ENCODE measurements at regions not wholly inside any gene's neighbourhood (a gene's known extent, or its start where the extent isn't known, plus 50 kb on each side); places are given as distances from the start of the nearest gene placed in this dataset.
A peak's percentile ranks its signal among the peaks of the same experiment; 100 is the strongest.
"Not testable (repeated sequence)": the region's sequence is repeated elsewhere in the genome, so short reads cannot be mapped to it uniquely, and the experiment has no call there.

DNA sequence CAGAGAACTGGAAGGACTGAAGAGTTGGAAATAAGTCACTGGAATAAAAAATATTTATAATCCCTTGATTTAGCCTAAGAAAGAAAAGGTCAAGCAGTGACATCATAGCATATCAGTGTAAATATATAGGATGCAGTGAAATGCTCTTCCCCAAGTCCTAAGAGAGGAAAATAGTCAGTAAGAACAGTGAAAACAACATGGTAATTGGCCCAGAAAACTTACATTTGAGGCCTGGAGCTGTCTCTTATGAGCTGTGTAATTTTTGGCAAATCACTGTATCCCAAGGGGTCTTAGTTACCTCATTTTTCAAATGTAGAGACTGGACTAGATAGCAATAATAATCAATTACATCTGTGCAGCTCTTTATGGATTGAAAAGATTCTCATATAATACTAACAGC is 255.7 kb upstream of the AR start:
- DNase-seq = no peak

- no peak for DNase-seq
Observed at GRCh38 chrX:67289055-67289499, 254.7 kb upstream of the AR start.

DNA sequence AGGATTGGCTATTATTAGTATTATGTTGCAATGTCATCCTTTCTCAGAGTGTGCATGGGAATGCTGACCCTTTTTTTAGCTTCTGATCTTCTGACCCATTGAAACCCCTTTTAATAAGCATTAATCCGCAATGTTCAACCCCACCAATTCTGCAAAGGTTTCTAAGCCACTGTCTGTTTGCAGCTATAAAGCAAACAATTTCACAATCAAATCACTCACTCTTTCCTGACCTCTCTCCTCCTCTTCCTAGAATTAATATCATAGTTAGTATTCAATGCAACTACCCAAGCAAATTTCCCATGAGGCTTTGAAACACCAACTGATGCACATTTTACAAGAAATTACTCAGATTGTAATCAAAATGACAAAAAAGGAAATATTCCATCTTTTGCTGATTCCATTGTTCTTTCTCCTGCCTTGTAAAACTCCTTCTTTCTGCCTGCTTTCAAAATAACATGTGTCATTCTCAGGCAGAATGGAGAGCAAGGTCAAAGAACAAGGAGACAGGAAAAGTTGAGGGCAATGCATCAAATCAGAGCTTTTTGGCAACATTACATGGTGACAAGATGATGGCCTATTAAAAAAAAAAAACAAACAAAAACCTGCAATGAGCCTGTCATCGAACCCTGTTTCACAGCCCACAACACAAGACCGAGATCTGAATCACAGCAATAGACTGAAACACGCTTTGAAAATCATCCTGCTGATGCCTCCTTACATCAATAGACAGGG is 253.2 kb upstream of the AR start:
- DNase-seq = no peak

GRCh38 chrX:67295924-67296323 is 247.9 kb upstream of the AR start:
- no peak for DNase-seq

DNA sequence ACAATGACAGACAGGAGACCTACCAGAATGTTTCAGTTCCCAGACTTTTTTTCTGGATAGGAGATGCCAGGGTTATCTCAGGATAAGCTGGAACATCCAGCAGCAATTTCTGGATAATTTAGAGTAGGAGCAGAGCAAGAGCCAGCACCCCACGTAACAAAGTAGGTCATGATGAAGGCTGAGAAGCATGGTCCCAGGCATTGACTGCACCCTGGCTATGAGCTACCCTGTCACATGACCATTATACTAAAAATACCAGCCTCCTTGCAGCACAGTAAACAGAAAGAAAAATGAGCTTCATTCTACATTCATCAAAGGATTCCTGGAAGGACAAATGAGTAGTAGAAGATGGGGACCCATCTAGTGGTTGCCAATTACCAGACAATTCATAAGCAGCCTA is 247.4 kb upstream of the AR start:
- no peak for DNase-seq

DNA sequence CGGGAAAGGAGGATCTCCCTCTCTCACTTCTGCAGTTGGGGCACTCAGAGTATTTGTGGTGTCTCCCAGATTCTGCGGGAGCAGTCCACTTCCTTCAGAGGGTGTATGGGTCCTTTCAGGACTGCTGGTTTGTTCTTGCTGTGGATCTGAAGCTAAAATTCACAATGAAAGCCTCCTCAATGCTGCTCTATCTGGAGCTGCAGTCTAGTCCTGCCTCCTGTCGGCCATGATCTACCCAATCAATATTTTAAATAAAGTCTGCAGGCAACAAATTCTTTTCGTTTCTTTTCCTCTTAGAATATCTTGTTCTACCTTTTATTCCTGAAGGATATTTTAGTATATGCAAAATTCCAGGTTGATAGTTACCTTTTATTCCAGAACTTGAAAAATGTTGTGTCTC is 226.1 kb upstream of the AR start:
- DNase-seq = no peak

GRCh38 chrX:67328476-67328875 is 215.3 kb upstream of the AR start:
- DNase-seq = peak; percentile 58

DNA sequence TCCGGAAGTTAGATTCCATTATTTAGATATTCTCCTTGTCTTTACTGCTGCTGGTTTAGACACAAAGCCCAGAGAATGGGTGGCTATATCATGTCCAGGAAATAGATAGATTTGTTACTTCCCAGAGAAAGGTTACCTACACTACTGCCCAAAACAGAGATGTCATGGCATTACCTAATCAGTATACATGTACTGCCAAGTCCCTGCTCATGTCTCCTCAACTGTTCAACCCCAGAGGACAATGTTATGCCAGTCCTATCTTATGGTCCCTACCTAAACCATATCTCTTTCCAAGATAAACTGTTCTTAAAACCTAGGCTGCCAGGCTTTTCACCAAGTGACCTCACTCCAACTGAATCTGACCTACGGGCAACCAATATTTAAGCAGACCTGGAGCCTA is 209.5 kb upstream of the AR start:
- no peak for DNase-seq

DNA sequence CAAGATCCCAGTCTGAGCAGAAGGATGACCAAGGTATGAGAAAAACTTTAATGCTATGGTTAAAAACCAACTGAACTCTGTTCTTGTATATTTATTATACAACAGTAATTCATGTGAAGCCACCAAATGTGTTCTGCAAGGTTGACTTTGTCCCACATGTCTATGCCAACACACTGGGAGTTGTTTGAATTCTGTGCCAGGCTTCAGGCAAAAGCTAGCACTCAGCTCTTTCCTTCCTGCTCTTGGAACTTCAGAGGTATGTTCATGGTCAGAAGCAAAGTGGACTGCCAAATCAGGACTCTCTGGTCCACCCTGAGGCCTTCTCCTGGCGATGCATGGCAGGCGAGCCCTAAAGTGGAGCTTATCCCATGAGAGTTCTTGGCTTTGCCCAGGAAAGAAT is 205.6 kb upstream of the AR start:
- DNase-seq = no peak

GRCh38 chrX:67342138-67342537 is 201.7 kb upstream of the AR start:
- no peak for DNase-seq

DNA sequence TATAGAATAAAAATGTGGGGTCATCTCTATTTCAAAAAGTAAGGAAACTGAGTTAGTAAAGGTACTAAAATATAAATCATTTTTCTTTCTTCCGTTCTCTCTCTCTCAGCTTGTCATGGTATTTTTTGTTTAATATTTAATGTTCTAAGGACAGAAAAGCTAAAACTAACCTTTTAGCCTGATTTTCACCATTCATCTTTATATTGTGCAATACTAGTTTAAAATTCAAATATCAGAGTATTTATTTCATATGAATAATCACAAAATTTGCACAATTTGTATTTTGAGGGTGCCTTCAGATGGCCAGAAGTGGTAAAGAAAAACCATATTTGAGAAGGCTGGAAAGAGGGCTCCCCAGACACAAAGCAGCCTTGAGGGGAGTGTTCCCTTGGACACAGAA is 197.6 kb upstream of the AR start:
- no peak for DNase-seq

DNA sequence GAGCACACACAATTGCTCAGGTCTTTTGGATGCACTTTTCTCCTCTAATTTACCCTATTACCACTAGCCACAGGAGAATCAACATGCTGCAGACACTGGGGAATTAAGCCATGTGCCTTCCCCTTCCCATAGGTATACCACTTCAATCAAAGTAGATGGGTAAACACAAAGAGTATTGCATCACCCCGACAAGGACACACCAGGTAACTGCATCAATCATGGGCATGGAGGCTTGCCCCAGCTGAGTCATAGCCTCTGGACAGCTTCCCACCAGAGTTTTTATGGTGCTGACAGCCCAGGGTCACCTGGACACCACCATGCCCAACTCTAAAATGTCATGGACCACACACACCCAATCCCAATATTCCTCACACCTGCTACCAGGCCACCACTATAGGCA is 197.2 kb upstream of the AR start:
- DNase-seq = no peak

GRCh38 chrX:67347145-67347544 is 196.7 kb upstream of the AR start:
- no peak for DNase-seq

- peak; percentile 2 for DNase-seq
Observed at GRCh38 chrX:67351411-67351810, 192.4 kb upstream of the AR start.

DNA sequence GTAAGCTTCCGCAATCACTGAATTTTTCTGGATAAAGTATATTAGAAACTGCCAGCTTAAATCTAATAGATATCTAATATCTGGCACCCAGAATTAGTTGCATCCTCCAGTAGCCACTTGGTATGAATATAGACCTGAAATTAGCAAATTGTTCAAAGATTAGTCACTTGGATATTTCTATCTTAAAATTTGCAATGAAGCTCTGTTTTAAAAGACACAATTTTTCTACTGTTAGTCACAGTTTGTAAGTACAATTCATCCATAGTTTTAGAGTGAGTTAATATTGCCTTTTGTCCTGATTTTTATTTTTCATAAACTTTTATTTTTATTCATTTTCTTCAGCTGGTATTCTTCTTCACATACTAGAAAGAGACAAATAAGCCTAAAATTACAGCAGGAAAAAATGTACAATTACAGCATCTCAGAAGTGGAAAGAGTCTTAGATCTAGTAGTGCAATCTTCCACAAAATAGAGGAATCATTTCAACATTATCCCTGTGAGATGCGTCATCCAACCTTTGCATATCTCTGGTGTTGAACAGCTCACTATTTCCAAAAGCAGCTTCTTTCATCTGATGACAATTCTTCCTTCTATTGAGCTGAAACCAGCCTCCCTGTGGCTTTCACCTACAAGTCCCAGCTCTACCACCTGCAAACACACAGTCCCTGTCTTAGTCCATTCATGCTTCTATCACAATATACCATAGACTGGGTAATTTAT is 190.0 kb upstream of the AR start:
- no peak for DNase-seq

DNA sequence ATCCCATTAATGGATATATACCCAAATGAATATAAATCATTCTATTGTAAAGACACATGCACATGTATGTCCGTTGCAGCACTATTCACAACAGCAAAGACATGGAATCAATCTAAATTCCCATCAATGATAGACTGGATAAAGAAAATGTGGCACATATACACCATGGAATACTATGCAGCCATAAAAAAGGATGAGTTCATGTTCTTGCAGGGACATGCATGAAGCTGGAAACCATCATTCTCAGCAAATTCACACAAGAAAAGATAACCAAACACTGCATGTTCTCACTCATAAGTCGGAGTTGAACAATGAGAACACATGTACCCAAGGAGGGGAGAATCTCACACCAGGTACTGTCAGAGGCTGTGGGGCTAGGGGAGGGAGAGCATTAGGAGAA is 182.6 kb upstream of the AR start:
- DNase-seq = not testable (repeated sequence)

GRCh38 chrX:67384403-67384802 is 159.4 kb upstream of the AR start:
- no peak for DNase-seq

DNA sequence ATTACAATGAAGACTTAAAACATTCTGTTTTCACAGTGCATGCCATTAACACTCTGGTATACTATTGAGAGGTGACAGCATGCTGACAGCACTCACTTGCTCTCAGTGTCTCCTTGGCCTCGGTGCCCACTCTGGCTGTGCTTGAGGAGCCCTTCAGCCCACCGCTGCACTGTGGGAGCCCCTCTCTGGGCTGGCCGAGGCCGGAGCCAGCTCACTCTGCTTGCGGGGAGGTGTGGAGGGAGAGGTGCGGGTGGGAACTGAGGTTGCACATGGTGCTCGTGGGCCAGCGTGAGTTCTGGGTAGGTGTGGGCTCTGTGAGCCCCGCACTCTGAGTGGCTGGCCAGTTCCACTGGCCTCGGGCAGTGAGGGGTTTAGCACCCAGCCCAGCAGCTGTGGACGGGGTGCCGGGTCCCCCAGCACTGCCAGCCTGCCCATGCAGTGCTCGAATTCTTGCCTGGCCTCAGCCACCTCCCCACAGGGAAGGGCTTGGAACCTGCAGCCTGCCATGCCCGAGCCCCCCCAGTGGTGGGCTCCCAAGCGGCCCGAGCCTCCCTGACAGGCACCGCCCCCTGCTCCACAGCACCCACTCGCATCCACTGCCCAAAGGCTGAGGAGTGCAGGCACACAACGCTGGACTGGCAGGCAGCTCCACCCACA is 135.3 kb upstream of the AR start:
- no peak for DNase-seq

- DNase-seq = no peak
Observed at GRCh38 chrX:67415937-67416336, 127.9 kb upstream of the AR start.

- no peak for DNase-seq
Observed at GRCh38 chrX:67426946-67427345, 116.9 kb upstream of the AR start.

GRCh38 chrX:67435536-67435935 is 108.3 kb upstream of the AR start:
- no peak for DNase-seq

DNA sequence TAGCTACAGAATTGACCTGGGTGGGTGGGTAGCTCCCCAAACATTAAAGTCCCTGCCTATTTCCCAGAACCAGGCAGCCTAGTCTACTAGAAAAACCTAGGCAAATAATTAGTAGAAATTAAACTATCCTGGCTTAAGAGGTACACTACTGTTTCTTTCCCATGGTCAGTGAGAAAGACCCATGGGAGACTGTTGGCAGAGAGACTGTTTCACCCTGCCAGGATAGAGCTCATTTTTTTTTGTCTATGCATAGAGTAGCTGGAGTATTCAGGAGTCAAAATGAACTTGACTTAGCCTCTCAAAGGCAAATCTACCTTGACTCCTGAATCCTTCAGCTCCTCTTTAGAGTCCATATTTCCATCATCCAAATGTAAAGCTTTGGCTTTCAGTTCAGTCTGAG is 107.0 kb upstream of the AR start:
- DNase-seq = no peak

DNA sequence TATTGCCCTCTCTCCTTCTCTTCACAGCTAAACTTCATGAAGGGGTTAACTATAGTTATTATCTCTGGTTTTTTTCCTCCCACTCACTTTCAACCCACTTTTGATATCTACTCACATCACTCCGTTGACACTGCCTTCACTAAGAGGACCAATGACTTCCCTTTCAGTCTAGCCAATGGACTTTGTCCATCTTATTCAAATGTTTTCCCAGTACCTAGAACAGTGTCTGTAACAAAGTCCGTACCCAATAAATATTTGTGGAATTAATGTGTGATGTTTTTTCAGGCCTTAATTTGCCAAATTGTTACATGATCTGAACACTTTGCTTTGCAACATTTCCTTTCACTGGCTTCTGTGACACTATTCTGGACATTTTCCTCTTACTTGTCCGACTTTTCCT is 106.0 kb upstream of the AR start:
- DNase-seq = no peak

DNA sequence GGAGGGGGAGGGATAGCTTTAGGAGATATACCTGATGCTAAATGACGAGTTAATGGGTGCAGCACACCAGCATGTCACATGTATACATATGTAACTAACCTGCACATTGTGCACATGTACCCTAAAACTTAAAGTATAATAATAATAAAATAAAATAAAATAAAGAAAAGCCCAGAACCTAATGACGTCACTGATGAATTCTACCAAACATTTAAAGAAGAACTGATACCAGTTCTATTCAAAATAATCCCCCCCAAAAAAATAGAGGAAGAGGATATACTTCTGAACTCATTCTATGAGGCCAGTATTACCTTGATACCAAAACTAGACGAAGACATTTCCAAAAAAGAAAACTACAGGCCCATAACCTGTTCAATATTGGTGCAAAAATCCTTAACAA is 68.6 kb upstream of the AR start:
- DNase-seq = not testable (repeated sequence)

Measured in inflammatory macrophage treated with lipopolysaccharide for 4 hours (primary cell).